Fibroblast of mammary gland (primary cell): ENCODE measurements at regions not wholly inside any gene's neighbourhood (a gene's known extent, or its start where the extent isn't known, plus 50 kb on each side); places are given as distances from the start of the nearest gene placed in this dataset.
"Not testable (repeated sequence)": the region's sequence is repeated elsewhere in the genome, so short reads cannot be mapped to it uniquely, and the experiment has no call there.

Experiments used
- DNase-seq: peaks from one replicate; pipeline ENCODE4 v3.0.0-alpha.2; 2010; ENCODE audit warnings: low read depth
- H3K4me3 ChIP-seq: 2 replicates; pipeline ENCODE4 v1.5.1; 2011; ENCODE audit warnings: low read depth, mild to moderate bottlenecking, low read length, moderate library complexity; ENCODE audit not compliant: control insufficient read depth
- TF ChIP-seq, protein P1 (sequence below): conservative IDR thresholded peaks from 2 replicates; pipeline ENCODE4 v1.5.1; 2011; ENCODE audit warnings: low read depth, low read length, inconsistent platforms; ENCODE audit not compliant: control insufficient read depth, insufficient read depth

DNA sequence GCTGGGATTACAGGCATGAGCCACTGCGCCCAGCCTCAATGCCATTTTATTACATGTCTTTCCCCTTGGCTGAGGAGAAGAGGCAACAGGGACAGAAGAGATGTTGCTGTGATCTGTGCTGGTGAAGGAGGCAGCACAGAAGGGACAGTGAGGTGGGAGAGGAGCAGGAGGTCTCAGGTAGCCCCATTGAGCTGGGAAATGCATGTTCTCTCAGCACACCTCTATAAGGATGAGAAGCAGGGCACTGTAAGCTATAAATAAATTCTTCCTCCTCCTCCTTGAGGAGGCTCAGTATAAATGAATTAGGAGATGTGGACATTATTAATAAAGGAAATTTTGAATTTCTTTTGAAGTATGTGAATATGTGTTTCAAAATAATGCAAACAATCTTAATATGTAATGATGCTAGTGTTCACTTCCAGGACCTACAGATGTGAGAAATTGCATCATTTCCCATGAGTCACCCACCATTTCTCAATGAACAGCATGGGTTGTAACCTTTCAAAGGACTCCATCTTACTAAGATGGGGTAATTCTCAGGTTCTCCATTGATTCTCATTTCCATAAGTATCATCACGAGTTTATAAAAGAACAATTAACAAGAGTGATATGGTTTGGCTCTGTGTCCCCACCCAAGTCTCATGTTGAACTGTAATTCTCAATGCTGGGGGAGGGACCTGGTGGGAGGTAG lies 88.9 kb upstream of the ODAD2 start:
- TF ChIP-seq, protein P1, sequence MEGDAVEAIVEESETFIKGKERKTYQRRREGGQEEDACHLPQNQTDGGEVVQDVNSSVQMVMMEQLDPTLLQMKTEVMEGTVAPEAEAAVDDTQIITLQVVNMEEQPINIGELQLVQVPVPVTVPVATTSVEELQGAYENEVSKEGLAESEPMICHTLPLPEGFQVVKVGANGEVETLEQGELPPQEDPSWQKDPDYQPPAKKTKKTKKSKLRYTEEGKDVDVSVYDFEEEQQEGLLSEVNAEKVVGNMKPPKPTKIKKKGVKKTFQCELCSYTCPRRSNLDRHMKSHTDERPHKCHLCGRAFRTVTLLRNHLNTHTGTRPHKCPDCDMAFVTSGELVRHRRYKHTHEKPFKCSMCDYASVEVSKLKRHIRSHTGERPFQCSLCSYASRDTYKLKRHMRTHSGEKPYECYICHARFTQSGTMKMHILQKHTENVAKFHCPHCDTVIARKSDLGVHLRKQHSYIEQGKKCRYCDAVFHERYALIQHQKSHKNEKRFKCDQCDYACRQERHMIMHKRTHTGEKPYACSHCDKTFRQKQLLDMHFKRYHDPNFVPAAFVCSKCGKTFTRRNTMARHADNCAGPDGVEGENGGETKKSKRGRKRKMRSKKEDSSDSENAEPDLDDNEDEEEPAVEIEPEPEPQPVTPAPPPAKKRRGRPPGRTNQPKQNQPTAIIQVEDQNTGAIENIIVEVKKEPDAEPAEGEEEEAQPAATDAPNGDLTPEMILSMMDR: no peak
- no peak overlapping the region for H3K4me3 ChIP-seq
- peak; percentile 90 for DNase-seq

DNA sequence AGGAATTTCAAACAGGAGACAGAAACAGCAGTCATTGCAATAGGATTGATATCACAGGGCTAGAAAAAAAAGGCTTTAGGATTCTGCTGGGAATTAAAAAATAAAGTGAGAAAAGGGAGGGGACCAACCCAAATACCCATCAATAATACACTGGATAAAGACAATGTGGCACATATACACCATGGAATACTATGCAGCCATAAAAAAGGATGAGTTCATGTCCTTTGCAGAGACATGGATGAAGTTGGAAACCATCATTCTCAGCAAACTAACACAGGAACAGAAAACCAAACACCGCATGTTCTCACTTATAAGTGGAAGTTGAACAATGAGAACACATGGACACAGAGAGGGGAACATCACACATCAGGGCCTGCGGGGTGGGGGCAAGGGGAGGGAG lies 86.9 kb upstream of the ODAD2 start:
- not testable (repeated sequence) for H3K4me3 ChIP-seq, DNase-seq

DNA sequence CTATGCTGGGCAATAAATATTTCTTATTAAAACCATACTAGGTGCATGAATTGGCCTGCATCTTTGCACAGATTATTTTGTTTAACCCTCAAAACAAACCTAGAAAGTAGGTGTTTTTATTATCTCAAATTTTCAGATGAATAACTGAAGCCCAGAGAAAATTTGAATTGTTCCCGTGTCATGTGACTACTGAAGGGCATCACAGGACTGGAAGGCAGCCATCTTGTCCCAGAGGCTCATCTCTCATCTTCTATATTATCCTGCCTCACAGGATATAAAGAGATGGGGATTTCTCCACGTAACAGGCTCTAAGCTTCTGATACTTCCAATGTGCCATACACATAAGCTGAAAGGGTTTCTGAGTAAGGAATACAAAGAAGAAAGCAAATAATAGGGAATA lies 84.0 kb upstream of the ODAD2 start:
- DNase-seq: no peak
- TF ChIP-seq, protein P1: no peak
- no peak overlapping the region for H3K4me3 ChIP-seq

DNA sequence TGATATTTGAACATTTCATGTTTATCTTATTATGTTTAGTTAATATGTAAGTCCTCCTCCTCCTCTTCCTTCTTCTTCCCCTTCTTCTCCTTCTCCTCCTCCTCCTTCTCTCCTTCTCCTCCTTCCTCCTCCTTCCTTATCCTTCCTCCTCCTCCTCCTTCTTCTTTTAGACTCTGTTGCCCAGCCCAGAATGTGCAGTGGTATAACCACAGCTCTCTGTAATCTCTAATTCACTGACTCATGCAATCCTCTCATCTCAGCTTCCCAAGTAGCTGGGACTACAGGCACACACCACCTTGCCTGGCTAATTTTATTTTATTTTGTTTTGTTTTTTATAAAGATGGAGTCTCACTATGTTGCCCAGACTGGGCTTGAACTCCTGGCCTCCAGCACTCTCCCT lies 83.4 kb upstream of the ODAD2 start:
- TF ChIP-seq, protein P1: no peak
- H3K4me3 ChIP-seq: no peak overlapping the region
- no peak for DNase-seq

DNA sequence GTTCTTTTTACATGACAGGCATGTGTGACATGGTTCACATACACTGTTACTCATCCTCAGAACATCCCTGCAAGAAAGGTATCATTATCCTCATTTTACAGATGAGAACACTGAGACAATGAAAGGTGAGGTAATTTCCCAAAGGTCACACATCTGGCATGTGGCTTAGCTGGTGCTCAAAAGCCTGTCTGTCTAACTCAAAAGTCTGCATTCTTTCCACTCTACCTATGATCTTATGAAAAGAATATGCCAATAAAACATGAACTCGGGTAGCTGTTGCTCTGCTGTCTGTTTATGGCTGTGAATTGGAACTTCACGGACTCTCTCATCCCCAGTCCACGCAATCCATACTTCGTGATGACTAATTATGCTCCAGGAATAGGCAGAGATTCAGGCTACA lies 79.0 kb upstream of the ODAD2 start:
- TF ChIP-seq, protein P1: no peak
- peak; percentile 23 for DNase-seq
- no peak overlapping the region for H3K4me3 ChIP-seq

DNA sequence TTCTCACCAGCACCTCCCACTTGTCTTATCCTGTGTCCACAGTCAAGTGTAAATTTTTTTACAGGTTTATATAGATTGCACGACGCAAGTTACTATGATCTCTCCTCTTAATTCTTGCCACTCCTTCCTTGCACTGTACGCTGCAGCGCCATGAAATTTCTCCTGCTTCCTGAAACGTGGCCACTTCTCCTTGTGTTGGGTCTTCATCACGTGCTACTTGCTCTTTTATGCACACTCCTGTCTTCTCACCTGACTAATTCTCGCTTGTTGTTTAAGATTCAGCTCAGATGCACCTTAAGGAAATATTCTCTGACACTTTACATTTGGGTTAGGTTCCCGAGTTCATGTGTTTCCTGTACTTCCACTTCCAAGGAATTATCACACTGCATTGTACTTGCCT lies 76.5 kb upstream of the ODAD2 start:
- no peak for DNase-seq
- TF ChIP-seq, protein P1: no peak
- no peak overlapping the region for H3K4me3 ChIP-seq

DNA sequence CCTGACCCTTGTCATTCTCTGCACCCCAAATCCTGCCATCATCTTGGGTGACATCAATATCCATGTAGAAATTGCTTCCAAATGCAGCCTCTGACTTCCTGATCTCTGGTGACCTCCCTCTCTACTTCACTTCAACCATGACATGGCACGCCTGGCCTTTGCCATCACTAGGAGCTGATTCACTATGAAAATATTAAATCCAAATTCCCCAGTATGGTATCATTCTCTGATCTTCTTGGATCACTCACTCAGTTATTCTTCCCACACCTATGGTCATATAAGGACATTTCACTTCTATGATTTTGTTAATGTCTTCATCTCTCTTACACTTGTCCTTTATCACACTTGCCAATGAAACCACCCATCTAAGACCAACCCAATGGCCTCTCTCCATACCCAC lies 73.7 kb upstream of the ODAD2 start:
- TF ChIP-seq, protein P1: no peak
- peak; percentile 18 for DNase-seq

More for the DNA sequence above, 73.7 kb upstream of the ODAD2 start:
- H3K4me3 ChIP-seq: no peak overlapping the region
